Cardiac muscle cell (in vitro differentiated cells and primary cell): ENCODE measurements at regions not wholly inside any gene's neighbourhood (a gene's known extent, or its start where the extent isn't known, plus 50 kb on each side); places are given as distances from the start of the nearest gene placed in this dataset.

Experiments used
- DNase-seq, 2 donors: peaks; one replicate each; pipeline versions ENCODE4 v3.0.0 to v3.0.0-alpha.2; 2010 to 2017; ENCODE audit warnings: low read depth in 1 of 2, low spot score in 1 of 2
- H3K27ac ChIP-seq: fragments of 200-600 bp; sonication (generic); 2 replicates; pipeline ENCODE4 v1.5.1; 2016
- H3K27me3 ChIP-seq: fragments of 200-600 bp; sonication (generic); 2 replicates; pipeline ENCODE4 v1.6.0; 2016; ENCODE audit warnings: control low read depth
- H3K36me3 ChIP-seq: fragments of 200-600 bp; sonication (generic); 2 replicates; pipeline ENCODE4 v1.5.1; 2016; ENCODE audit warnings: control low read depth
- H3K4me1 ChIP-seq: fragments of 200-600 bp; sonication (generic); 2 replicates; pipeline ENCODE4 v1.8.1; 2017; ENCODE audit warnings: low read depth, mild to moderate bottlenecking, mixed run types
- H3K4me3 ChIP-seq: fragments of 200-600 bp; sonication (generic); 2 replicates; pipeline ENCODE4 v1.5.1; 2016; ENCODE audit warnings: mild to moderate bottlenecking
- H3K9me3 ChIP-seq: fragments of 200-600 bp; sonication (generic); 2 replicates; pipeline ENCODE4 v1.5.1; 2017; ENCODE audit warnings: low read depth, mild to moderate bottlenecking, control low read depth
- TF ChIP-seq, protein P1 (sequence below): IDR thresholded peaks from 2 replicates; pipeline ENCODE4 v1.5.1; 2012; ENCODE audit warnings: low read depth, mild to moderate bottlenecking, low read length

- H3K4me3 ChIP-seq: no peak overlapping the region
- no peaks in the 10 kb centered on the region for H3K36me3 ChIP-seq
- H3K27ac ChIP-seq: no peak overlapping the region
- TF ChIP-seq, protein P1, sequence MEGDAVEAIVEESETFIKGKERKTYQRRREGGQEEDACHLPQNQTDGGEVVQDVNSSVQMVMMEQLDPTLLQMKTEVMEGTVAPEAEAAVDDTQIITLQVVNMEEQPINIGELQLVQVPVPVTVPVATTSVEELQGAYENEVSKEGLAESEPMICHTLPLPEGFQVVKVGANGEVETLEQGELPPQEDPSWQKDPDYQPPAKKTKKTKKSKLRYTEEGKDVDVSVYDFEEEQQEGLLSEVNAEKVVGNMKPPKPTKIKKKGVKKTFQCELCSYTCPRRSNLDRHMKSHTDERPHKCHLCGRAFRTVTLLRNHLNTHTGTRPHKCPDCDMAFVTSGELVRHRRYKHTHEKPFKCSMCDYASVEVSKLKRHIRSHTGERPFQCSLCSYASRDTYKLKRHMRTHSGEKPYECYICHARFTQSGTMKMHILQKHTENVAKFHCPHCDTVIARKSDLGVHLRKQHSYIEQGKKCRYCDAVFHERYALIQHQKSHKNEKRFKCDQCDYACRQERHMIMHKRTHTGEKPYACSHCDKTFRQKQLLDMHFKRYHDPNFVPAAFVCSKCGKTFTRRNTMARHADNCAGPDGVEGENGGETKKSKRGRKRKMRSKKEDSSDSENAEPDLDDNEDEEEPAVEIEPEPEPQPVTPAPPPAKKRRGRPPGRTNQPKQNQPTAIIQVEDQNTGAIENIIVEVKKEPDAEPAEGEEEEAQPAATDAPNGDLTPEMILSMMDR: no peak
- H3K4me1 ChIP-seq: no peaks in the 10 kb centered on the region
- peak in 1 of 2 donors; percentile 7 for DNase-seq
- H3K27me3 ChIP-seq: no peaks in the 10 kb centered on the region
- H3K9me3 ChIP-seq: no peaks in the 10 kb centered on the region
Observed at GRCh38 chr4:11297201-11297600, 131.5 kb downstream of the HS3ST1 start.

DNA sequence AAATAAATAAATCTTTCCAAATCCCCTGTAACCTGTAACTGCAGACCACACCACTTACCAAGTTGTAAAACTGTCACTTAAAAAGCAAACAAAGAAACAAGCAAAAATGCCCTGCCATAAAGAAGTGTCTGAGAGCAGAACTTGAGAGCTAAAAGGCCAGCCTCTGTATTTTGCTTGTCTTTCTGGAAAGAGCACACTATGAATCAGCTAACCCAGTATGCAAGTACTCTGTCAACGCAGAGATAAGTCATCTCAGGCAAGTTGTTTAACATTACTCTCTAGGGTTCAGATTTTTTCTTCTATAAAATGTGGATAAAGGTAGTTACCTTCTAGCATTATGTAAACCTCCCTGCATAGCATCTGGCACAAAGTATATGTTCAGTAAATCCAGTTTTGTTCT lies 134.8 kb downstream of the HS3ST1 start:
- Histone ChIP-seq H3K27ac (no peak overlapping the region), H3K27me3 (no peaks in the 10 kb centered on the region), H3K9me3 (no peaks in the 10 kb centered on the region), H3K4me1 (no peaks in the 10 kb centered on the region), H3K36me3 (no peaks in the 10 kb centered on the region), H3K4me3 (no peak overlapping the region)
- TF ChIP-seq, protein P1: no peak
- DNase-seq: peak; percentile 24 to 42

DNA sequence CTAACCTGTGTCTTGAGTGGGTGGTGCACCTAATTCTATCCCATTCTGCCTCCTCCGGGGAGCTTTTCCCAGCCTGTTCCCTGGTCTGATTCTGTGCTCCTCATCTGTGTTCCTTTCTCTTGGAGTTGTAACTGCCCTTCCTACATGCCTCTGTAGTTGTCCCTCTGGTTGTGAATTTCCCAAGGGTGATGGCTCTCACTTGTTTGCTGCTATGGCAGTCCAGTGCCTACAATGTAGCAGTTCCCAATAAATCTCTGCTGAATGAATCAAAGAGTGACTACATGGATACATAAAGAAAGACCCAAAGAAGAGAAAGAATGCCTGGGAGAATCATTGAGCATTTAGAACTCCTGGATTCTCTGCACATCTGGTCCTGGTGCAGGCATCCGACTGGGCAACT lies 141.6 kb downstream of the HS3ST1 start:
- Histone ChIP-seq H3K36me3 (no peaks in the 10 kb centered on the region), H3K4me1 (no peaks in the 10 kb centered on the region), H3K4me3 (no peak overlapping the region), H3K27ac (no peak overlapping the region), H3K27me3 (no peaks in the 10 kb centered on the region), H3K9me3 (no peaks in the 10 kb centered on the region)
- TF ChIP-seq, protein P1: no peak
- no peak for DNase-seq

DNA sequence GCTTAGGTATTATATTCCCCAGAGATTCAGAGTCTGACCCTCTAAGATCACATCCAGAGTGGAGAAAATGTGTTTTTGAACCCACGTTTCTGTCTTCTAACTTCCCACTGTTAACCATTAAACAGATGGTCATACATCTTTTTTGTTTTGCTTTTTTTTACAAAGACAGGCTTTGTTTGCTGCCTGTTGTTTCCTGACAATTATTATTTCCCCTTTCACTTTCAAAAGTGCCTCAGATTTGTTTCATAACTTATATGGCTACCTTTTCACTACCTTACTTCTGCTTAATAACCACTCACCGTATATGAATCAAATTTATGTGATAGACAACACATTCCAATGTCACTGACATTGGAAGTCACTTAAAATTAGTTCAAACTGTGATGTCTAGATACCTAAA lies 142.2 kb downstream of the HS3ST1 start:
- H3K4me3 ChIP-seq: no peak overlapping the region
- no peaks in the 10 kb centered on the region for H3K27me3 ChIP-seq
- no peak overlapping the region for H3K27ac ChIP-seq
- DNase-seq: no peak
- H3K4me1 ChIP-seq: no peaks in the 10 kb centered on the region
- no peaks in the 10 kb centered on the region for H3K9me3 ChIP-seq
- TF ChIP-seq, protein P1: no peak
- no peaks in the 10 kb centered on the region for H3K36me3 ChIP-seq

GRCh38 chr4:11281720-11282119 lies 147.0 kb downstream of the HS3ST1 start:
- TF ChIP-seq, protein P1: no peak

GRCh38 chr4:11271263-11271662 lies 157.4 kb downstream of the HS3ST1 start:
- TF ChIP-seq, protein P1: no peak
- no peaks in the 10 kb centered on the region for H3K36me3 ChIP-seq
- H3K4me3 ChIP-seq: no peak overlapping the region
- no peaks in the 10 kb centered on the region for H3K27me3 ChIP-seq
- no peaks in the 10 kb centered on the region for H3K9me3 ChIP-seq
- H3K4me1 ChIP-seq: no peaks in the 10 kb centered on the region
- no peak overlapping the region for H3K27ac ChIP-seq
- no peak for DNase-seq

More at GRCh38 chr4:11281720-11282119, 147.0 kb downstream of the HS3ST1 start:
- Histone ChIP-seq H3K9me3 (no peaks in the 10 kb centered on the region), H3K36me3 (no peaks in the 10 kb centered on the region), H3K27me3 (no peaks in the 10 kb centered on the region), H3K4me3 (no peak overlapping the region), H3K27ac (no peak overlapping the region), H3K4me1 (no peaks in the 10 kb centered on the region)
- DNase-seq: peak in 1 of 2 donors; percentile 48
